Hepatocyte (in vitro differentiated cells): ENCODE measurements at regions not wholly inside any gene's neighbourhood (a gene's known extent, or its start where the extent isn't known, plus 50 kb on each side); places are given as distances from the start of the nearest gene placed in this dataset.

ENCODE experiments used
- DNase-seq: peaks from one replicate; pipeline ENCODE4 v3.0.0-alpha.2; 2016; ENCODE audit warnings: low spot score
- H2AFZ ChIP-seq: fragments of 200-600 bp; sonication (generic); 2 replicates; pipeline ENCODE4 v1.6.0; 2016; ENCODE audit warnings: antibody characterized with exemption, mild to moderate bottlenecking
- H3K27ac ChIP-seq: fragments of 200-600 bp; sonication (generic); 2 replicates; pipeline ENCODE4 v1.5.1; 2016; ENCODE audit warnings: mild to moderate bottlenecking
- H3K27me3 ChIP-seq: fragments of 200-600 bp; sonication (generic); 2 replicates; pipeline ENCODE4 v1.6.1; 2016
- H3K36me3 ChIP-seq: fragments of 200-600 bp; sonication (generic); replicated peaks from 2 replicates; pipeline ENCODE4 v1.5.1; 2016; ENCODE audit warnings: low read depth; ENCODE audit not compliant: insufficient read depth
- H3K4me1 ChIP-seq: fragments of 200-600 bp; sonication (generic); 2 replicates; pipeline ENCODE4 v1.5.1; 2016; ENCODE audit warnings: mild to moderate bottlenecking, moderate library complexity; ENCODE audit not compliant: insufficient read depth
- H3K4me2 ChIP-seq: fragments of 200-600 bp; sonication (generic); 2 replicates; pipeline ENCODE4 v1.6.0; 2016
- H3K4me3 ChIP-seq: fragments of 200-600 bp; sonication (generic); 2 replicates; pipeline ENCODE4 v1.5.1; 2016; ENCODE audit warnings: mild to moderate bottlenecking
- H3K79me2 ChIP-seq: fragments of 200-600 bp; sonication (generic); 2 replicates; pipeline ENCODE4 v1.6.0; 2017; ENCODE audit warnings: mild to moderate bottlenecking
- H3K9me2 ChIP-seq: fragments of 200-600 bp; sonication (generic); replicated peaks from 2 replicates; pipeline ENCODE4 v1.6.0; 2017; ENCODE audit warnings: mild to moderate bottlenecking; ENCODE audit not compliant: insufficient read depth
- H3K9me3 ChIP-seq: fragments of 200-600 bp; sonication (generic); 2 replicates; pipeline ENCODE4 v1.5.1; 2016; ENCODE audit warnings: low read depth, mild to moderate bottlenecking
- H4K20me1 ChIP-seq: fragments of 200-600 bp; sonication (generic); 2 replicates; pipeline ENCODE4 v1.6.0; 2016; ENCODE audit warnings: mild to moderate bottlenecking; ENCODE audit not compliant: insufficient read depth, poor library complexity, severe bottlenecking
- EZH2 ChIP-seq: fragments of 200-600 bp; sonication (generic); IDR thresholded peaks from 2 replicates; pipeline ENCODE4 v1.6.1; 2016; ENCODE audit warnings: antibody characterized with exemption, mild to moderate bottlenecking, borderline replicate concordance
- EZH2phosphoT487 ChIP-seq: fragments of 200-600 bp; sonication (generic); IDR thresholded peaks from one replicate; pipeline ENCODE4 v1.6.1; 2018; ENCODE audit warnings: antibody characterized with exemption, mild to moderate bottlenecking, low read depth, moderate library complexity; ENCODE audit not compliant: unreplicated experiment, severe bottlenecking
- WGBS: methylation state at CpG from one replicate; pipeline ENCODE4 v1.1.6; 2016; ENCODE audit warnings: low lambda C conversion rate; ENCODE audit errors: missing lambda C conversion rate; 5-methylcytosine and 5-hydroxymethylcytosine counted together
- TF ChIP-seq, protein P1 (sequence below): fragments of 200-600 bp; sonication (generic); IDR thresholded peaks from 2 replicates; pipeline ENCODE4 v1.5.1; 2016; ENCODE audit warnings: antibody characterized with exemption, mild to moderate bottlenecking; ENCODE audit not compliant: poor library complexity

DNA sequence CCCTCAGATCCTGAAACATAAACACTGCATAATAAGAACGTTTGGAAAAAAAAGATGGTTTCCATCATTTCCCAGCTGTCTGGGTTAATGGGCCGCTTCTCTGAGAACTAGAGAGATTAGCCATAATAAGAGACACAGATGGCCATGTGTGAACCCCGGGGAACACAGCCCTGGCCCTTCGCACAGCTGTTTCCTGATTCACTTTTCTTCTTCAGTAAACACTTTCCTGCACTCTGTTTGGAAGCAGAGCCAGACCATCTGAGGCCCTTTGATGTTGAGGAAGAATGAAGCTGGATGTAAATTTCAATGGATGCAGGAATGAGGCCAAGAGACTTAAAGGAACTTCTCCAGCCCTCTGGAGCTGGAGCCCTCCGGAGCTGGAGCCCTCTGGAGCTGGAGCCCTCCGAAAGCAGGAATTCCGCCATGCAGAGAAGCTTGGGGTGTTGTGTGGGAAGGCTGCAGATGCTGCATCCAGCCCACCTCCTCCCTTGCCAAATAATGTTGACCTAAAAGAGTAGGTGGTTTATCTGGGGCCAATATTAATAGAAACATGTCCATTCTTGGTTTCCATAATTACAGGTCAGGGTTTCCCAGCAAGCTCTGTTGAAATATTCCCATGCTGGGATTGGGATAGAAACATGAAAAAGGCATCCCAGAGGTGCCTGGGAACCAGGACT is 218.9 kb downstream of the NXNL2 start:
- no peaks in the 10 kb centered on the region for H3K9me3 ChIP-seq
- no peak overlapping the region for H2AFZ ChIP-seq
- TF ChIP-seq, protein P1, sequence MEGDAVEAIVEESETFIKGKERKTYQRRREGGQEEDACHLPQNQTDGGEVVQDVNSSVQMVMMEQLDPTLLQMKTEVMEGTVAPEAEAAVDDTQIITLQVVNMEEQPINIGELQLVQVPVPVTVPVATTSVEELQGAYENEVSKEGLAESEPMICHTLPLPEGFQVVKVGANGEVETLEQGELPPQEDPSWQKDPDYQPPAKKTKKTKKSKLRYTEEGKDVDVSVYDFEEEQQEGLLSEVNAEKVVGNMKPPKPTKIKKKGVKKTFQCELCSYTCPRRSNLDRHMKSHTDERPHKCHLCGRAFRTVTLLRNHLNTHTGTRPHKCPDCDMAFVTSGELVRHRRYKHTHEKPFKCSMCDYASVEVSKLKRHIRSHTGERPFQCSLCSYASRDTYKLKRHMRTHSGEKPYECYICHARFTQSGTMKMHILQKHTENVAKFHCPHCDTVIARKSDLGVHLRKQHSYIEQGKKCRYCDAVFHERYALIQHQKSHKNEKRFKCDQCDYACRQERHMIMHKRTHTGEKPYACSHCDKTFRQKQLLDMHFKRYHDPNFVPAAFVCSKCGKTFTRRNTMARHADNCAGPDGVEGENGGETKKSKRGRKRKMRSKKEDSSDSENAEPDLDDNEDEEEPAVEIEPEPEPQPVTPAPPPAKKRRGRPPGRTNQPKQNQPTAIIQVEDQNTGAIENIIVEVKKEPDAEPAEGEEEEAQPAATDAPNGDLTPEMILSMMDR: no peak
- TF ChIP-seq EZH2phosphoT487 (no peak), EZH2 (no peak)
- H3K4me1 ChIP-seq: peaks cover 14% of the 10 kb centered on the region
- 47% methylated on average over 7 of the region's 7 CpGs for WGBS
- DNase-seq: no peak
- H3K27ac ChIP-seq: peak overlapping the region; percentile 47
- H3K79me2 ChIP-seq: no peaks in the 10 kb centered on the region
- H3K4me2 ChIP-seq: no peak overlapping the region
- H3K36me3 ChIP-seq: no peaks in the 10 kb centered on the region
- no peaks in the 10 kb centered on the region for H3K9me2 ChIP-seq
- no peaks in the 10 kb centered on the region for H3K27me3 ChIP-seq
- H3K4me3 ChIP-seq: no peak overlapping the region
- no peaks in the 10 kb centered on the region for H4K20me1 ChIP-seq

DNA sequence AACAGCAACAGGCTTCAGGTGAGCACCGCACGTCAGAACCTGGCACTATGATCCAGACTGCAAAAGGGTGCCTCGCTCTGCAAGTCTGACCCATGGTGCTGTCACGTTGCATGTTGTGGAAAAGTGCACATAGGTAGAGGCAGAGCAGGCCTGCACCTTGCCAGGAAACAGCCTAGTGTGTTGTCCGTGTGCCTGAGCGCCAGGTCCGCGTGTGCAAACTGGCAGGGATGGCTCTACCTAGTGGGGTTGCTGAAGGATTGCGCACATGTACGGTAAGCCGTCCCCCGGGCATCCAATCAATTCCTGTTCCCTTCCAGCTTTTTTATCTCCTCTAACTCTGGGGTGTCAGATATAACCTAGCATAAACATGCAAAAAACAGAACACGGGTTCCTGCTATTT is 219.5 kb downstream of the NXNL2 start:
- peak overlapping the region; percentile 8 for H3K27ac ChIP-seq
- H2AFZ ChIP-seq: no peak overlapping the region
- TF ChIP-seq EZH2phosphoT487 (no peak), EZH2 (no peak)
- TF ChIP-seq, protein P1: no peak
- no peak for DNase-seq
- H3K79me2 ChIP-seq: no peaks in the 10 kb centered on the region
- H3K27me3 ChIP-seq: no peaks in the 10 kb centered on the region
- H3K36me3 ChIP-seq: no peaks in the 10 kb centered on the region
- H3K9me2 ChIP-seq: no peaks in the 10 kb centered on the region
- H3K4me2 ChIP-seq: no peak overlapping the region
- peaks cover 8% of the 10 kb centered on the region for H3K4me1 ChIP-seq
- no peaks in the 10 kb centered on the region for H3K9me3 ChIP-seq
- 88% methylated on average over 13 of the region's 13 CpGs for WGBS
- H3K4me3 ChIP-seq: no peak overlapping the region
- H4K20me1 ChIP-seq: no peaks in the 10 kb centered on the region

DNA sequence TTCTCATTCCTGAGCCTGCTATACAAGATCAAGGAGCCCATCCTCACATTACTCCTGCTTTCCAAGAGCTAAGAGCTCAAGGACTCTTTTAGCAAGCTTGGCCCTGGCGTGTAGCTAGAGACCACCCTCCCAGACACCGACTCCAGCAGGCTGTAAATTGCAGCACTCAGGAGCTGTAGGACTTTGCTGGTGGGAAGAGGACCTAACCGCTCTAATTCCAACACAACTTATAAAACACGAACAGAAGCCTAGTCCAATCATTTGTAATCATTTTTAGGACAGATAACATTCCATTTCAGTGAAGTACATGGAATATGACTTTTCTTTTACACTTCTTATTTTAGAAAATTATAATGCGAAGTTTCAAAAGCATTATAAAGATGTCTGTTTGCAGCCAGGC is 219.9 kb downstream of the NXNL2 start:
- Histone ChIP-seq H3K9me3 (no peaks in the 10 kb centered on the region), H3K79me2 (no peaks in the 10 kb centered on the region), H4K20me1 (no peaks in the 10 kb centered on the region), H3K36me3 (no peaks in the 10 kb centered on the region), H3K27me3 (no peaks in the 10 kb centered on the region), H3K4me2 (no peak overlapping the region), H3K4me3 (no peak overlapping the region), H3K9me2 (no peaks in the 10 kb centered on the region), H3K4me1 (peaks cover 8% of the 10 kb centered on the region), H2AFZ (no peak overlapping the region), H3K27ac (peak overlapping the region; percentile 8)
- TF ChIP-seq, protein P1: no peak
- TF ChIP-seq EZH2phosphoT487 (no peak), EZH2 (no peak)
- 62% methylated on average over 5 of the region's 5 CpGs for WGBS
- no peak for DNase-seq
